Suprapubic skin (tissue), 3 donors: ENCODE measurements at regions not wholly inside any gene's neighbourhood (a gene's known extent, or its start where the extent isn't known, plus 50 kb on each side); places are given as distances from the start of the nearest gene placed in this dataset.

Experiments
- EP300 ChIP-seq: sonication (generic); formaldehyde crosslinking; IDR thresholded peaks from one replicate; pipeline ENCODE4 v1.6.1; 2017; ENCODE audit warnings: antibody characterized with exemption
- POLR2A ChIP-seq, 2 donors: fragments of 450-650 bp; IDR thresholded peaks; one replicate each; pipeline ENCODE4 v1.6.1; 2017; ENCODE audit warnings: antibody characterized with exemption in 2 of 2, mild to moderate bottlenecking in 2 of 2, moderate library complexity in 2 of 2
- TF ChIP-seq, protein P1 (sequence below), 2 donors: fragments of 200-600 bp in 1 of 2; fragments of 450-650 bp in 1 of 2; sonication (generic) in 1 of 2; IDR thresholded peaks; one replicate each; pipeline ENCODE4 v1.5.1; 2016 to 2019; ENCODE audit warnings: antibody characterized with exemption in 2 of 2, mild to moderate bottlenecking in 1 of 2, moderate library complexity in 1 of 2

DNA sequence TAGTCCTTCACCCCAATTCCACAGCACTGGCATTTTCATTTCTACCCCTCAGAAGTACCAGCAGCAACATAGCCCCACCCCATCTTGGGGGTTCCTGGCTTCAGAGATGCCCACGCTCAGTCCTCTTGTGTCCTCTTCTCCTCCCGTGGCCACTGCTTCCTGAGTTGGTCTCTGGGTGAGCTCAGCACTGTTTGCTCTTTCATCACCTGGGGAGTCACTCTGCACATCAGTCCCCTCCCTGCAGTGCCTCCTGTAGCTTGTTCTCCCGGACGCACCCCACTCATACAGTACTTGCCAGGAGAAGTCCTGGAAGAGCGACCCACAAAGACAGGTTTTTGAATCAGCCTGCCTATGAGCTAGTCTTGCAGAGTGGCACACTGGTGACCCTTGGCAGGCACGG is 63.8 kb downstream of the GSC start:
- TF ChIP-seq POLR2A (IDR thresholded peaks at IDR 0.05) (no peak), EP300 (no peak)
- TF ChIP-seq, protein P1, sequence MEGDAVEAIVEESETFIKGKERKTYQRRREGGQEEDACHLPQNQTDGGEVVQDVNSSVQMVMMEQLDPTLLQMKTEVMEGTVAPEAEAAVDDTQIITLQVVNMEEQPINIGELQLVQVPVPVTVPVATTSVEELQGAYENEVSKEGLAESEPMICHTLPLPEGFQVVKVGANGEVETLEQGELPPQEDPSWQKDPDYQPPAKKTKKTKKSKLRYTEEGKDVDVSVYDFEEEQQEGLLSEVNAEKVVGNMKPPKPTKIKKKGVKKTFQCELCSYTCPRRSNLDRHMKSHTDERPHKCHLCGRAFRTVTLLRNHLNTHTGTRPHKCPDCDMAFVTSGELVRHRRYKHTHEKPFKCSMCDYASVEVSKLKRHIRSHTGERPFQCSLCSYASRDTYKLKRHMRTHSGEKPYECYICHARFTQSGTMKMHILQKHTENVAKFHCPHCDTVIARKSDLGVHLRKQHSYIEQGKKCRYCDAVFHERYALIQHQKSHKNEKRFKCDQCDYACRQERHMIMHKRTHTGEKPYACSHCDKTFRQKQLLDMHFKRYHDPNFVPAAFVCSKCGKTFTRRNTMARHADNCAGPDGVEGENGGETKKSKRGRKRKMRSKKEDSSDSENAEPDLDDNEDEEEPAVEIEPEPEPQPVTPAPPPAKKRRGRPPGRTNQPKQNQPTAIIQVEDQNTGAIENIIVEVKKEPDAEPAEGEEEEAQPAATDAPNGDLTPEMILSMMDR (IDR thresholded peaks at IDR 0.05), result no peak
